RWPE2 (cell line): ENCODE measurements at regions not wholly inside any gene's neighbourhood (a gene's known extent, or its start where the extent isn't known, plus 50 kb on each side); places are given as distances from the start of the nearest gene placed in this dataset.

Experiments used
- ATAC-seq: fragments of 200-7000 bp; cut with Tn5 transposase; 3 replicates; pipeline ENCODE4 v1.9.1; 2021; ENCODE audit warnings: low read depth
- DNase-seq: peaks from one replicate; pipeline ENCODE4 v3.0.0-alpha.2; 2020; ENCODE audit warnings: low spot score
- H3K27ac ChIP-seq: fragments of 450-650 bp; 2 replicates; pipeline ENCODE4 v1.5.1; 2017; ENCODE audit warnings: mild to moderate bottlenecking; ENCODE audit not compliant: poor library complexity, severe bottlenecking
- H3K27me3 ChIP-seq: fragments of 250-450 bp; sonication (Bioruptor Pico); 2 replicates; pipeline ENCODE4 v1.5.1; 2021; ENCODE audit warnings: mild to moderate bottlenecking, moderate library complexity; ENCODE audit not compliant: insufficient read depth, poor library complexity, severe bottlenecking
- H3K36me3 ChIP-seq: fragments of 250-450 bp; sonication (Bioruptor Pico); 2 replicates; pipeline ENCODE4 v1.5.1; 2020; ENCODE audit warnings: low read depth, mild to moderate bottlenecking, moderate library complexity
- H3K4me1 ChIP-seq: fragments of 250-450 bp; sonication (Bioruptor Pico); 2 replicates; pipeline ENCODE4 v1.5.1; 2021; ENCODE audit warnings: mild to moderate bottlenecking, moderate library complexity; ENCODE audit not compliant: insufficient read depth, poor library complexity, severe bottlenecking
- H3K4me3 ChIP-seq: fragments of 250-450 bp; sonication (Bioruptor Pico); 2 replicates; pipeline ENCODE4 v1.5.1; 2021; ENCODE audit warnings: mild to moderate bottlenecking, moderate library complexity; ENCODE audit not compliant: severe bottlenecking
- H3K9me3 ChIP-seq: fragments of 250-450 bp; sonication (Bioruptor Pico); 2 replicates; pipeline ENCODE4 v1.5.1; 2021; ENCODE audit warnings: mild to moderate bottlenecking, moderate library complexity; ENCODE audit not compliant: severe bottlenecking
- CTCF ChIP-seq: fragments of 450-650 bp; IDR thresholded peaks from one replicate; pipeline ENCODE4 v1.5.1; 2017; ENCODE audit warnings: mild to moderate bottlenecking, moderate library complexity; ENCODE audit not compliant: poor library complexity, severe bottlenecking

DNA sequence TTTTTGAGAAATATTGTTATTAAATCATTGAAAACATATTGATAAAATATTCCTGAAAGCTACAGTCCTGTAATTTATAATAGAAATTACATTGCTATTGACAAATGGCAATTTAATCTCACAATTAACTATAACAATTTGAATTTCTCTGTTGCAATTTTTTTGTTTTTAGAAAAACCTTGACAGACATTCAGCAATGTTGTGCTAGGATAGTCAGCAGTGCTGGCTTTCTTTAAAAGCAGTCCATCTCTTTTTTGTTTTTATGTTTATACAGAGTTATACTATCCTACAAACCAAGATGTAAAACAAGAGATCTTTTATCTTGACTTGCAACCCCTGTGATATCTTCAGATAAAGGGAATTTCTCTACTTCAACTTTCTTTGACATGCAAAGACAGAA is 93.1 kb downstream of the TUSC7 start:
- Histone ChIP-seq H3K9me3 (no peaks in the 10 kb centered on the region), H3K4me1 (no peaks in the 10 kb centered on the region), H3K36me3 (no peaks in the 10 kb centered on the region), H3K27me3 (peaks cover 7% of the 10 kb centered on the region), H3K27ac (no peak overlapping the region), H3K4me3 (no peak overlapping the region)
- DNase-seq (no peak), ATAC-seq (no peak)
- no peak for TF ChIP-seq CTCF

- no peak for ATAC-seq
- Histone ChIP-seq H3K27me3 (no peaks in the 10 kb centered on the region), H3K36me3 (no peaks in the 10 kb centered on the region), H3K4me3 (no peak overlapping the region), H3K9me3 (no peaks in the 10 kb centered on the region), H3K27ac (no peak overlapping the region), H3K4me1 (no peaks in the 10 kb centered on the region)
- DNase-seq = no peak
- TF ChIP-seq CTCF = no peak
Observed at GRCh38 chr3:116806351-116806750, 96.8 kb downstream of the TUSC7 start.

GRCh38 chr3:116808725-116809124 is 99.1 kb downstream of the TUSC7 start:
- H3K27me3 ChIP-seq = no peaks in the 10 kb centered on the region
- no peak for TF ChIP-seq CTCF
- no peaks in the 10 kb centered on the region for H3K9me3 ChIP-seq
- ATAC-seq (no peak), DNase-seq (no peak)
- no peaks in the 10 kb centered on the region for H3K4me1 ChIP-seq
- H3K36me3 ChIP-seq = no peaks in the 10 kb centered on the region
- no peak overlapping the region for H3K4me3 ChIP-seq
- no peak overlapping the region for H3K27ac ChIP-seq

DNA sequence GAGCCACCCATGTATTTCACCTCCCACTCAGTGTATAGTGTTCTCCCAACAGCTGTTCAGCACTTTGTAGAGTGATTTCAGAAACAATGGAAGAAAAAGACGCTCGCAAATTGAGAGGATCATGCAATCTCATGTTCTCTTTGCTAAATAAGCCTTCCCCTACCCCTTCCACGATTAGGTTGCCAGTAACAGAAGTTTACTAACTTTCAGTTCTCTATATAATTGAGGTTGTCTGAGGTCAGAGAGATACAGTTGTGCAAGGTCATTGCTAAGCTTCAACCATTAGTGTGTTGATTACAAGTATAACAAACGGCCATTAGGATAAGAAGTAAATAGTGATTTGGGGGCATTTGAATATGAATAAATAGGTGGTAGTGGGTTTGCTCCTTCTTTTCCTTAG is 99.6 kb downstream of the TUSC7 start:
- no peak for DNase-seq
- no peaks in the 10 kb centered on the region for H3K36me3 ChIP-seq
- no peak overlapping the region for H3K27ac ChIP-seq
- H3K9me3 ChIP-seq = no peaks in the 10 kb centered on the region
- H3K4me3 ChIP-seq = no peak overlapping the region
- H3K4me1 ChIP-seq = no peaks in the 10 kb centered on the region
- no peak for TF ChIP-seq CTCF
- ATAC-seq = no peak
- no peaks in the 10 kb centered on the region for H3K27me3 ChIP-seq

GRCh38 chr3:116811754-116812153 is 102.2 kb downstream of the TUSC7 start:
- no peaks in the 10 kb centered on the region for H3K4me1 ChIP-seq
- no peaks in the 10 kb centered on the region for H3K9me3 ChIP-seq
- H3K36me3 ChIP-seq = no peaks in the 10 kb centered on the region
- no peak overlapping the region for H3K27ac ChIP-seq
- no peak for TF ChIP-seq CTCF
- ATAC-seq (no peak), DNase-seq (no peak)
- H3K4me3 ChIP-seq = no peak overlapping the region
- H3K27me3 ChIP-seq = no peaks in the 10 kb centered on the region
